ENCODE measurements at regions not wholly inside any gene's neighbourhood (a gene's known extent, or its start where the extent isn't known, plus 50 kb on each side); places are given as distances from the start of the nearest gene placed in this dataset.

GRCh38 chr16:51731160-51731559 lies 580.1 kb upstream of the SALL1 start:
- DNase-seq (ENCODE audit: low read depth in 2 of 2): no peak

DNA sequence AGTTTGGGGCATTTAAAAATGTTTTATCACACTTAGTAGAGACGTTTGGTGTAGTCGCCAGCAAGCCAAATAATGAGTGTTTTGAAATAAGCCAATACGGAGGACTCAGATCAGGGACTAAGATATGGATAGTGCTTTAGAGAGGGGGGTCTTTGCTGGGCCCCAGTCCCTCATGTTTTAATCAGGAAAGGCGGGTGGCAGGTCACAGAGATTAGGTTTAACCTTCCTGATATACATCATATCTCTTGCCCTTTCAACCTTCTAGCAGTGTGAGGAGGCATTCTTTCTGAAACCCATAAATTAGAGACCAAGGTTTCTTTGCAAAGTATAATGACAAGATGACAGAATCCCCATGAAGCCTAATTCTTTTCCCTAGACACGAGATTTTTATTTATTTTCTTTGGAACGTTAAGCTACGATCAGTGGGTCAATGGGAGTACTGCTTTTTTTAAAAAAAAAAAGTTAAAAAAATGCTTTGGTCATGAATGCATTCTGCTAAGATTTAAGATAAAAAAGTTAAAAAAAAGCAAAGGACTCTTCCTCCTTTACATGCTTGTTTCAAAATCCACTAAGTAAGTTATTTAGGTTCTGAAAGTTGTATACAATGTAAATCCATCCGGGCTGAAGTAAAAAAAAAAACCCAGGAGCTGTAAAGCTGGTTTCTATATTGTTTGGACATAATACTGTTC lies 572.1 kb upstream of the SALL1 start:
- no peak for DNase-seq (ENCODE audit: low read depth in 2 of 2)

- no peak for DNase-seq (ENCODE audit: low read depth in 2 of 2)
These were observed 571.4 kb upstream of the SALL1 start for GRCh38 chr16:51722467-51722866.

GRCh38 chr16:51719376-51719775 lies 568.3 kb upstream of the SALL1 start:
- no peak for DNase-seq (ENCODE audit: low read depth in 2 of 2)

- no peak for DNase-seq (ENCODE audit: low read depth in 2 of 2)
These were observed 565.1 kb upstream of the SALL1 start for GRCh38 chr16:51716195-51716594.

GRCh38 chr16:51713502-51713901 lies 562.4 kb upstream of the SALL1 start:
- DNase-seq (ENCODE audit: low read depth in 2 of 2): no peak

GRCh38 chr16:51710905-51711563 lies 560.0 kb upstream of the SALL1 start:
- no peak for DNase-seq (ENCODE audit: low read depth in 2 of 2)

DNA sequence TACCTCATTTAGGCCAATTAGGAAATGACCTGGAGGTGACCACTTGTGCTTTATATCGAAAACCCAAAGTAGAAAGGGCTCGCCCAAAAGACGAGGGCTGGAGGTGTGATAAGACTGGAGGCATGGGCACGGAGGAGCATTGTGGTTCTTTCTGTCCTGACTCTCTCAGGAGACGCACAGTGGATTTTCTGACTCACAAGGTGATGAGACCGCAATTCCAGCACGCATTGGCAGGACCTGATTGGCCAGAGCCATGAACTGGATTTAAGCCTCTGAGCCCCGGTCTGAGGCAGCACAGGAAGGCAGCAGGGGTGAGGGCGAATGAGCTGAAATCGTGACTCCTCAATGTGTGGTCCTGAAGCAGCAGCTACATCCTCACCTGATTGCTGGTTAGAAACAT lies 559.1 kb upstream of the SALL1 start:
- no peak for DNase-seq (ENCODE audit: low read depth in 2 of 2)

DNA sequence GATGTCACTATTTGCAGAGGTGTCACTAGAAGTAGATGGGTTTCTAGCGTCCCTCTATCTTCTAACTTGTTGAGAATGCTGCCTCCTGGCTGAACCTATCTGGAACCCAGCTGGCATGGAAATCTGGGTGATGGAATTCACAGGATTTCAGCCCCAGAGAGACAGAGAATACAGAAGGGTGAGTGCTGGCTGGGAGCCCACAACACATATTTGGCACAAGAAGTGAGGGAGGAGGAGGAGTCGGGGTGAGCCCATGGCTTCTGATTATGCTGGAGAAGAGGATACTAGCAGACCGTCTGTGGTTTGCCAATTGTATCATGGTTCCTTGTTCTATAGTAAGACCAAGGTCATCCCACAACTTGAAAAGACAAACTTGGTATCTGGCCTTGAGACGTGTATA lies 557.8 kb upstream of the SALL1 start:
- DNase-seq (ENCODE audit: low read depth in 2 of 2): no peak

- DNase-seq (ENCODE audit: low read depth in 2 of 2): no peak
These were observed 556.6 kb upstream of the SALL1 start for GRCh38 chr16:51707666-51708065.

GRCh38 chr16:51705142-51705541 lies 554.1 kb upstream of the SALL1 start:
- no peak for DNase-seq (ENCODE audit: low read depth in 2 of 2)

- no peak for DNase-seq (ENCODE audit: low read depth in 2 of 2)
These were observed 550.0 kb upstream of the SALL1 start for GRCh38 chr16:51701025-51701424.

- no peak for DNase-seq (ENCODE audit: low read depth in 2 of 2)
These were observed 548.8 kb upstream of the SALL1 start for GRCh38 chr16:51699686-51700396.

GRCh38 chr16:51698647-51699046 lies 547.6 kb upstream of the SALL1 start:
- DNase-seq (ENCODE audit: low read depth in 2 of 2): no peak

- no peak for DNase-seq (ENCODE audit: low read depth in 2 of 2)
These were observed 546.4 kb upstream of the SALL1 start for GRCh38 chr16:51697454-51697853.

- no peak for DNase-seq (ENCODE audit: low read depth in 2 of 2)
These were observed 545.3 kb upstream of the SALL1 start for GRCh38 chr16:51696376-51696775.

- DNase-seq (ENCODE audit: low read depth in 2 of 2): no peak
These were observed 540.0 kb upstream of the SALL1 start for GRCh38 chr16:51691109-51691508.

GRCh38 chr16:51685498-51685897 lies 534.4 kb upstream of the SALL1 start:
- DNase-seq (ENCODE audit: low read depth in 2 of 2): no peak

- no peak for DNase-seq (ENCODE audit: low read depth in 2 of 2)
These were observed 532.8 kb upstream of the SALL1 start for GRCh38 chr16:51683882-51684281.

GRCh38 chr16:51682905-51683304 lies 531.8 kb upstream of the SALL1 start:
- no peak for DNase-seq (ENCODE audit: low read depth in 2 of 2)

DNA sequence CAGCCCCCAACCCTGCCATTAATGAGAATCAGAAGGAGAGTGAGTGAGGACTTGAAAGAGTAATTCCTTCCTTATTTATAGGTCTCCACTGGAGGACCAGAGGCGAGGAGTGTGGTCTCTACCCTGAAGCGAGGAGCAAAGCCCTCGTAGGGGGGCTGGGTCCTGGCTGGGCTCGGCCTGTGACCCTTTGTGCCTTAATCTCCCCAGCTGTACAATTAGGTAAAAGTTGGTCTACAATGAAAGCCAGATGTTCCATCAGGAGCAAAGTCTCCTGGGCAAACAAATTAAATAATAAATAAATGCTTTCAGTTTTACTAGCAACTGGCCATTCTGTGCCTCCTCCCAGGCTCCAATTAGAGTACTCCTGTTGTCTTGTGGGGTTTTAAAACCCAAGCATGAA lies 523.5 kb upstream of the SALL1 start:
- no peak for DNase-seq (ENCODE audit: low read depth in 2 of 2)

DNA sequence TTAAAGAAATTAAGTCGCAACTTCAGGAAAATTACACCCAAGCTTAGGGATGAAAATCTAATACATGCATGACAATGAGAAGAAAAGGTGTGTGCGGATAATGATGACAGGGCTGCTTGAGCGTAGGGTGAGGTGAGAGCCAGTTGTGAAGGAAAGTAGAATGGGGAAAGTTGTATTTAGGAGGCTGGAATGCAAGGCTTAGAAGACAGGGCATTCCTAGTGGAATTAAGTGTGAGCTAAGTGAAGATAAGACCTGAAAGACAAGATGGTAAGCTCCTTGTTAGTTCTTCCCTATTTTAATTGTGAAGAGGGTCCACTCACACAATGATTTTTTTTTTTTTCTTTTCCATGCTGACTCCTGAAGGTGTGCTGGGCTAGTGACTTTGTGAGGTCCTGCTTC lies 519.5 kb upstream of the SALL1 start:
- DNase-seq (ENCODE audit: low read depth in 2 of 2): no peak

- DNase-seq (ENCODE audit: low read depth in 2 of 2): no peak
These were observed 515.8 kb upstream of the SALL1 start for GRCh38 chr16:51666821-51667220.
